HepG2 (cell line): ENCODE measurements at regions not wholly inside any gene's neighbourhood (a gene's known extent, or its start where the extent isn't known, plus 50 kb on each side); places are given as distances from the start of the nearest gene placed in this dataset.
"Not testable (repeated sequence)": the region's sequence is repeated elsewhere in the genome, so short reads cannot be mapped to it uniquely, and the experiment has no call there.

ENCODE experiments used
- ATAC-seq: fragments of 200-7000 bp; cut with Tn5 transposase; 3 replicates; pipeline ENCODE4 v1.9.1; 2020; ENCODE audit warnings: mild to moderate bottlenecking, moderate library complexity
- BruUV-seq: library from RNA; stranded (reverse); fragments of 400-500 nt; replicated peaks from 2 replicates; lab custom pipeline; 2021; lab: Mats Ljungman, UMichigan
- CTCF ChIA-PET: fragments of 300-600 bp; formaldehyde crosslinking; extraction: SDS; loops from one replicate; lab custom pipeline; 2021; ENCODE audit warnings: low total read pairs, inconsistent platforms, low intra/inter-chr PET ratio; lab: Yijun Ruan, JAX
- POLR2A ChIA-PET: fragments of 350-600 bp; sonication (Branson Sonifier 250); formaldehyde crosslinking; loops from one replicate; lab custom pipeline; 2020; ENCODE audit warnings: antibody characterized with exemption, inconsistent platforms; lab: Yijun Ruan, JAX
- DNase-seq: peaks from one replicate; pipeline ENCODE4 v3.0.0-alpha.2; 2015; ENCODE audit warnings: low spot score
- FAIRE-seq: peaks from 3 replicates; lab custom pipeline; 2011; peaks lifted over from hg19 to GRCh38; lab: Jason Lieb, UNC
- H2AFZ ChIP-seq: one replicate; pipeline ENCODE4 v1.6.1; 2011; ENCODE audit warnings: low read length, inconsistent platforms
- H3K27ac ChIP-seq: fragments of 300-600 bp; 3 replicates; pipeline ENCODE4 v1.8.0; 2011; ENCODE audit warnings: mixed run types, mild to moderate bottlenecking, mixed read lengths, low read length, inconsistent platforms; ENCODE audit not compliant: insufficient read depth; ENCODE audit errors: extremely low read length
- H3K27me3 ChIP-seq, 2 experiments: fragments of 200-600 bp in 1 of 2; 2 replicates in 1 of 2; 3 replicates in 1 of 2; pipeline versions ENCODE4 v1.6.0 to v1.8.0; 2011; ENCODE audit warnings: low read length in 2 of 2, mild to moderate bottlenecking in 2 of 2, moderate library complexity in 2 of 2, inconsistent platforms in 1 of 2; ENCODE audit not compliant: insufficient read depth in 2 of 2, control insufficient read depth in 1 of 2
- H3K36me3 ChIP-seq, 2 experiments: fragments of 200-600 bp in 1 of 2; replicated peaks in 1 of 2; 2 replicates in 1 of 2; 3 replicates in 1 of 2; pipeline versions ENCODE4 v1.5.1 to v1.8.0; 2011; ENCODE audit warnings: low read length in 2 of 2, inconsistent platforms in 1 of 2; ENCODE audit not compliant: insufficient read depth in 2 of 2, control insufficient read depth in 1 of 2
- H3K4me1 ChIP-seq: 2 replicates; pipeline ENCODE4 v1.5.1; 2012; ENCODE audit warnings: low read length, inconsistent platforms; ENCODE audit not compliant: insufficient read depth
- H3K4me2 ChIP-seq: 2 replicates; pipeline ENCODE4 v1.6.0; 2011; ENCODE audit warnings: low read depth, low read length, inconsistent platforms
- H3K4me3 ChIP-seq, 3 experiments: fragments of 200-600 bp in 1 of 3; sonication (generic), shearing (Covaris generic) in 1 of 3; replicated peaks in 1 of 3; 2 replicates each; pipeline ENCODE4 v1.5.1; 2011 to 2016; ENCODE audit warnings: low read length in 3 of 3, inconsistent platforms in 2 of 3, low read depth in 2 of 3, mild to moderate bottlenecking in 2 of 3, control low read depth in 1 of 3, mixed read lengths in 1 of 3; ENCODE audit not compliant: insufficient read depth in 1 of 3
- H3K79me2 ChIP-seq: one replicate; pipeline ENCODE4 v1.6.1; 2011; ENCODE audit warnings: low read length, inconsistent platforms; ENCODE audit not compliant: insufficient read depth
- H3K9ac ChIP-seq: 2 replicates; pipeline ENCODE4 v1.6.0; 2011; ENCODE audit warnings: mild to moderate bottlenecking, low read depth, low read length, inconsistent platforms; ENCODE audit not compliant: insufficient read depth
- H3K9me3 ChIP-seq: 2 replicates; pipeline ENCODE4 v1.5.1; 2012; ENCODE audit warnings: mild to moderate bottlenecking, low read length
- H4K20me1 ChIP-seq: 2 replicates; pipeline ENCODE4 v1.6.0; 2011; ENCODE audit warnings: inconsistent platforms, mild to moderate bottlenecking, low read length, moderate library complexity; ENCODE audit not compliant: insufficient read depth
- ARHGAP35 ChIP-seq: sonication (generic); formaldehyde crosslinking; IDR thresholded peaks from 2 replicates; pipeline ENCODE4 v1.9.0; 2022; ENCODE audit warnings: mild to moderate bottlenecking, inconsistent platforms, moderate library complexity, missing genetic modification reagents, borderline replicate concordance
- FOXC1 ChIP-seq: sonication (generic); formaldehyde crosslinking; IDR thresholded peaks from 2 replicates; pipeline ENCODE4 v1.8.0; 2022; ENCODE audit warnings: mild to moderate bottlenecking, missing genetic modification reagents, borderline replicate concordance
- KDM1A ChIP-seq: IDR thresholded peaks from 2 replicates; pipeline ENCODE4 v1.6.1; 2016; ENCODE audit warnings: missing compliant biosample characterization
- MYNN ChIP-seq: sonication (generic); formaldehyde crosslinking; IDR thresholded peaks from 2 replicates; pipeline ENCODE4 v1.4.0; 2020; ENCODE audit warnings: mild to moderate bottlenecking, low read depth, missing genetic modification reagents
- TARDBP ChIP-seq: sonication (generic); formaldehyde crosslinking; IDR thresholded peaks from 2 replicates; pipeline ENCODE4 v1.8.0; 2022; ENCODE audit warnings: mild to moderate bottlenecking, missing genetic modification reagents
- ZBTB40 ChIP-seq, 2 experiments: fragments of 450-650 bp in 1 of 2; sonication (generic) in 1 of 2; formaldehyde crosslinking in 1 of 2; IDR thresholded peaks; 2 replicates each; pipeline versions ENCODE4 v1.6.1 to v1.8.0; 2016 to 2022; ENCODE audit warnings: antibody characterized with exemption in 1 of 2, mild to moderate bottlenecking in 1 of 2, missing genetic modification reagents in 1 of 2
- ZNF329 ChIP-seq: sonication (generic); formaldehyde crosslinking; IDR thresholded peaks from 2 replicates; pipeline ENCODE4 v1.9.0; 2021; ENCODE audit warnings: low read depth, mild to moderate bottlenecking, missing genetic modification reagents
- ZNF605 ChIP-seq: sonication (generic); formaldehyde crosslinking; IDR thresholded peaks from 2 replicates; pipeline ENCODE4 v1.8.0; 2022; ENCODE audit warnings: mild to moderate bottlenecking, missing genetic modification reagents
- ZNF737 ChIP-seq: sonication (generic); formaldehyde crosslinking; IDR thresholded peaks from 2 replicates; pipeline ENCODE4 v1.5.0; 2020; ENCODE audit warnings: missing genetic modification reagents, mild to moderate bottlenecking, borderline replicate concordance
- WGBS: methylation state at CpG from one replicate; pipeline ENCODE4 v1.1.6; 2017; ENCODE audit warnings: low lambda C conversion rate; 5-methylcytosine and 5-hydroxymethylcytosine counted together
- in situ Hi-C: cut with HindIII; loops from 2 replicates; pipeline ENCODE4 v1.10.0; 2017; ENCODE audit warnings: low pct_unique_long_range_greater_than_20kb; ENCODE audit not compliant: extremely low pct_ligation_motif_present
- intact Hi-C: fragments of 100-400 bp; cut with micrococcal nuclease; formaldehyde crosslinking; loops from one replicate; pipeline ENCODE4 v1.10.0; 2022; ENCODE audit not compliant: unreplicated experiment
- TF ChIP-seq, protein P1 (sequence below): IDR thresholded peaks from 2 replicates; pipeline ENCODE4 v1.6.1; 2016; ENCODE audit warnings: mild to moderate bottlenecking
- TF ChIP-seq, protein P2 (sequence below): IDR thresholded peaks from 2 replicates; pipeline ENCODE4 v1.6.1; 2016; ENCODE audit warnings: low read depth, borderline replicate concordance

DNA sequence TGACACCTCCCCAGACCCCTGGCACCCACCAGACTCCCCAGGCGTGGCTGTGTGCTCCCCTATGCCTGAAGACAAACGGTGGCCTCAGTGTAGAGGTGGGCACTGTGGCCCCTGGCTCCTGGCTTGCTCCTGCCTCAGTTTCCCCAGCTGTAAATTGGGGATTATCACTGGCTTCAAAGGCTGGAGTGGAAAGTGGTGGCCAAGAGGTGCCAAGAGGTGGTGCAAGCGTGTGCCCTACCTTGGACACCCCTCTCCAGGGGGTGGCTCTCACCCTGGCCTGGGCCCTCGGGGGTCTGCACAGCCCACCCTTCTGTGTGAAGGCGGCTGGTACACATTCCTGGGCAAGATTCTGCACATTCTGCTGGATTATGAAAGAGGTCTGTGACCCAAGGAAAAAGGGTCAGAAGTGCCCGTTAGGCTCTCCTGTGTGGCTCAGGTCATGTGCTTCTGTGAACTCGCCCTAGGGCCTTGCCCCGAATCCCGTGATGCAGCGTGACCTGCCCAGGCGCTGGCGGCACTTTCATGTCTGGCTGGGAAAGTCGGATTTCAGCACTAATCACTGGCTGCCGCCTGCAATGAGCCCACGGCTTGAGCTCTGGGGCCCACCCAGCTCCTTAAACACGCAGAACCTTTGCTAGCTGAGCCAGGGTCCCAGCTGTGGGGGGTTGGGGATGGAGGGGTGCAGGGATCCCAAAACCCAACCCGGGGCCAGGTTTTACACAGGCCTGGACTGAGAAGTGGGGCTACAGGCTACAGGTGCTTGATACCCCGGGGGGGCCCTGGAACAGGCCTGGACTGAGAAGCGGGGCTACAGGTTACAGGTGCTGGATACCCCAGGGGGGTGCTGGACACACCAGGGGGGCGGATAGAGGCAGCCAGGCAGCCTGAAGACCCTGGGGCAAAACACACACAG is 86.8 kb upstream of the METTL9 start:
- H3K4me1 ChIP-seq = peaks cover 98% of the 10 kb centered on the region
- peaks cover 93% of the 10 kb centered on the region for H3K79me2 ChIP-seq
- peaks cover 87% of the 10 kb centered on the region for H4K20me1 ChIP-seq
- intact Hi-C loops, H2AFZ ChIP-seq, H3K9me3 ChIP-seq, in situ Hi-C loops, H3K27me3 ChIP-seq, CTCF ChIA-PET, BruUV-seq: not testable (repeated sequence)
- H3K27ac ChIP-seq = peak overlapping the region; percentile 70
- POLR2A ChIA-PET = interaction anchor here (1.8 kb wide), 1 partner anchor 13 kb away, joined by 6 read pairs; no protein-coding TSS in a partner anchor
- peak overlapping the region in 2 of 3 experiments; percentile 22 to 51; a peak in 3 of 6 replicates for H3K4me3 ChIP-seq
- FAIRE-seq (peak; percentile 75), DNase-seq (peak; percentile 99), ATAC-seq (peak; percentile 71)
- peak overlapping the region; percentile 55 for H3K9ac ChIP-seq
- H3K4me2 ChIP-seq = peak overlapping the region; percentile 72
- H3K36me3 ChIP-seq = peaks cover 21 to 30% of the 10 kb centered on the region in 2 experiments; a peak in 4 of 5 replicates
- 30% methylated on average over 20 of the region's 20 CpGs for whole genome bisulfite sequencing
- peak; percentile 75 for TF ChIP-seq FOXC1
- peak; percentile 80 for TF ChIP-seq ZNF605
- TF ChIP-seq, protein P1, sequence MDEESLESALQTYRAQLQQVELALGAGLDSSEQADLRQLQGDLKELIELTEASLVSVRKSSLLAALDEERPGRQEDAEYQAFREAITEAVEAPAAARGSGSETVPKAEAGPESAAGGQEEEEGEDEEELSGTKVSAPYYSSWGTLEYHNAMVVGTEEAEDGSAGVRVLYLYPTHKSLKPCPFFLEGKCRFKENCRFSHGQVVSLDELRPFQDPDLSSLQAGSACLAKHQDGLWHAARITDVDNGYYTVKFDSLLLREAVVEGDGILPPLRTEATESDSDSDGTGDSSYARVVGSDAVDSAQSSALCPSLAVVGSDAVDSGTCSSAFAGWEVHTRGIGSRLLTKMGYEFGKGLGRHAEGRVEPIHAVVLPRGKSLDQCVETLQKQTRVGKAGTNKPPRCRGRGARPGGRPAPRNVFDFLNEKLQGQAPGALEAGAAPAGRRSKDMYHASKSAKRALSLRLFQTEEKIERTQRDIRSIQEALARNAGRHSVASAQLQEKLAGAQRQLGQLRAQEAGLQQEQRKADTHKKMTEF (CRISPR knock-in tag) = peak; percentile 92
- peak; percentile 73; the same call in 1 of the 2 replicates for TF ChIP-seq ZNF329
- TF ChIP-seq, protein P2, sequence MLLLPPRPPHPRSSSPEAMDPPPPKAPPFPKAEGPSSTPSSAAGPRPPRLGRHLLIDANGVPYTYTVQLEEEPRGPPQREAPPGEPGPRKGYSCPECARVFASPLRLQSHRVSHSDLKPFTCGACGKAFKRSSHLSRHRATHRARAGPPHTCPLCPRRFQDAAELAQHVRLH (CRISPR knock-in tag) = peak; percentile 95
- TF ChIP-seq MYNN (CRISPR knock-in tag) = 0 out of 2 replicates have a peak, but pooled peaks have one; percentile 40
- TF ChIP-seq ARHGAP35 (CRISPR knock-in tag) = peak; percentile 71; the same call in 1 of the 2 replicates
- TF ChIP-seq TARDBP (CRISPR knock-in tag) = peak; percentile 90
- TF ChIP-seq ZBTB40 (IDR thresholded peaks at IDR 0.05) = 0 out of 2 replicates have a peak, but pooled peaks have one; percentile 2
- TF ChIP-seq ZBTB40 (CRISPR knock-in tag; IDR thresholded peaks at IDR 0.05) = peak; percentile 86
- TF ChIP-seq KDM1A (CRISPR knock-in tag) = peak; percentile 91
- TF ChIP-seq ZNF737 (CRISPR knock-in tag) = peak; percentile 71; the same call in 1 of the 2 replicates
